Spleen (tissue), 7 donors: ENCODE measurements at regions not wholly inside any gene's neighbourhood (a gene's known extent, or its start where the extent isn't known, plus 50 kb on each side); places are given as distances from the start of the nearest gene placed in this dataset.

Source experiments
- CTCF ChIP-seq, 11 experiments: fragments of 200-600 bp in 7 of 11; fragments of 450-650 bp in 4 of 11; sonication (generic) in 4 of 11; IDR thresholded peaks in 8 of 11; conservative IDR thresholded peaks in 3 of 11; 1 replicate in 7 of 11; 2 replicates in 4 of 11; pipeline versions ENCODE4 v1.4.0 to v1.8.0; 2016 to 2021; ENCODE audit warnings: antibody characterized with exemption in 11 of 11, inconsistent platforms in 4 of 11, mild to moderate bottlenecking in 1 of 11
- POLR2A ChIP-seq, 3 donors: fragments of 450-650 bp; IDR thresholded peaks; one replicate each; pipeline ENCODE4 v1.5.1; 2017; ENCODE audit warnings: antibody characterized with exemption in 3 of 3, mild to moderate bottlenecking in 1 of 3
- POLR2AphosphoS5 ChIP-seq, 3 donors: sonication (generic); formaldehyde crosslinking; IDR thresholded peaks; one replicate each; pipeline ENCODE4 v1.5.1; 2017; ENCODE audit warnings: antibody characterized with exemption in 3 of 3
- donor health status: DM: no; HTN: no; CAD: no; lungs with moderate emphysema.
- donor health status: DM: no; HTN: no; CAD: no.
- donor health status: DM: no; HTN: no; CAD: no.

DNA sequence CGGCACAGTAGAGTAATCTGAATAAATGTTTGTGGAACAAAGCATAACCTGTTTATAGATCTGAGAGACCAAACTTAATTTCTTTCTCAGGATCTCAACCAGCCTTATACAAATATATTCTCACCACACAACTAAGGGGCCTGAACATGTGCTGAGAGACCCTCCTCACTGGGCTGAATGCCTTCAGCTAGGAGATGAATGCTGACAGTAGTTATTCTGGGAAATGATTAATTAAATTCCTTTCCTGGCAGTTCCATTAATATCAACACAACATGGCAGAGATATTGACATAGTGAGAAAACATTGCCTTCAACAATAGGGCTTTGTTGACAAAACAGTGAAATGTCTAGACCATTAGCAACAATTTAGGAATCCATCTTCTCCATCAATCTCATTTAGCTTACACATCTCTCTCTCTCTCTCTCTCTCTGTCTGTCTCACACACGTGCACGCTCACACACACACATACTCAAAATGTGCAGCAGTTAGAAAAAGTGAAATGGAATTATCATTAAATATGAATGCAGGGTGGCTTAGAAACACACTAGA is 780.8 kb upstream of the CDH8 start:
- TF ChIP-seq CTCF (IDR thresholded peaks at IDR 0.05 in 8 of 11, conservative IDR thresholded peaks at IDR 0.05 in 3 of 11) (no peak), POLR2A (IDR thresholded peaks at IDR 0.05) (no peak), POLR2AphosphoS5 (IDR thresholded peaks at IDR 0.05) (no peak)
